ENCODE measurements at regions not wholly inside any gene's neighbourhood (a gene's known extent, or its start where the extent isn't known, plus 50 kb on each side); places are given as distances from the start of the nearest gene placed in this dataset.

DNA sequence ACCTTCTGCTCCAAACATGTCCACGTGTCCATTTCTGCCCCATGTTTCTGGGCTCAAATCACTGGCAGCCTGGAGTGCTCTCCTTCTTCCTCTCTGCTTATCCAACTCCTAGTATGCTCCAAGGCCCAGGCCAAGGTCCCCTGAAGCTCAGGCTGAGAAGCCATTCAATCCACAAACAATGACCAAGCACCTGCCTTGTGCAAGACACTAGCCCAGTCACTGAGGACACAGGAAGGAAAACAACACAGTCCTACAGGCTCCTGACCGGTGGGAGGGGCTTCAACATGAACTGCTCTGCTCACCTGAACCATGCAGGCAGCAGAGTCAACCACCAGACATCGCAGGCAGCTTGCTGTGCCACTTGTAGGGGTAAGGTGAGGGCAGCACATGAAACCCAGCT lies 93.6 kb downstream of the RPL27A start:
- TF ChIP-seq FOXP2 (optimal IDR thresholded peaks at IDR 0.05; ENCODE audit: borderline replicate concordance, extremely low read depth, extremely low read length, insufficient read depth): no peak
- no peak for TF ChIP-seq TAF1 (IDR thresholded peaks at IDR 0.05; ENCODE audit: borderline replicate concordance, insufficient read depth, low read length)
- no peak for TF ChIP-seq POLR2AphosphoS5 (IDR thresholded peaks at IDR 0.05; ENCODE audit: low read depth, low read length)
- TF ChIP-seq, protein P1, sequence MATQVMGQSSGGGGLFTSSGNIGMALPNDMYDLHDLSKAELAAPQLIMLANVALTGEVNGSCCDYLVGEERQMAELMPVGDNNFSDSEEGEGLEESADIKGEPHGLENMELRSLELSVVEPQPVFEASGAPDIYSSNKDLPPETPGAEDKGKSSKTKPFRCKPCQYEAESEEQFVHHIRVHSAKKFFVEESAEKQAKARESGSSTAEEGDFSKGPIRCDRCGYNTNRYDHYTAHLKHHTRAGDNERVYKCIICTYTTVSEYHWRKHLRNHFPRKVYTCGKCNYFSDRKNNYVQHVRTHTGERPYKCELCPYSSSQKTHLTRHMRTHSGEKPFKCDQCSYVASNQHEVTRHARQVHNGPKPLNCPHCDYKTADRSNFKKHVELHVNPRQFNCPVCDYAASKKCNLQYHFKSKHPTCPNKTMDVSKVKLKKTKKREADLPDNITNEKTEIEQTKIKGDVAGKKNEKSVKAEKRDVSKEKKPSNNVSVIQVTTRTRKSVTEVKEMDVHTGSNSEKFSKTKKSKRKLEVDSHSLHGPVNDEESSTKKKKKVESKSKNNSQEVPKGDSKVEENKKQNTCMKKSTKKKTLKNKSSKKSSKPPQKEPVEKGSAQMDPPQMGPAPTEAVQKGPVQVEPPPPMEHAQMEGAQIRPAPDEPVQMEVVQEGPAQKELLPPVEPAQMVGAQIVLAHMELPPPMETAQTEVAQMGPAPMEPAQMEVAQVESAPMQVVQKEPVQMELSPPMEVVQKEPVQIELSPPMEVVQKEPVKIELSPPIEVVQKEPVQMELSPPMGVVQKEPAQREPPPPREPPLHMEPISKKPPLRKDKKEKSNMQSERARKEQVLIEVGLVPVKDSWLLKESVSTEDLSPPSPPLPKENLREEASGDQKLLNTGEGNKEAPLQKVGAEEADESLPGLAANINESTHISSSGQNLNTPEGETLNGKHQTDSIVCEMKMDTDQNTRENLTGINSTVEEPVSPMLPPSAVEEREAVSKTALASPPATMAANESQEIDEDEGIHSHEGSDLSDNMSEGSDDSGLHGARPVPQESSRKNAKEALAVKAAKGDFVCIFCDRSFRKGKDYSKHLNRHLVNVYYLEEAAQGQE (IDR thresholded peaks at IDR 0.05; ENCODE audit: insufficient read depth in 1 of 2, low read depth in 2 of 2, low read length in 2 of 2): no peak
- no peak for TF ChIP-seq SIN3A (IDR thresholded peaks at IDR 0.05; ENCODE audit: borderline replicate concordance, insufficient read depth, low read length)

DNA sequence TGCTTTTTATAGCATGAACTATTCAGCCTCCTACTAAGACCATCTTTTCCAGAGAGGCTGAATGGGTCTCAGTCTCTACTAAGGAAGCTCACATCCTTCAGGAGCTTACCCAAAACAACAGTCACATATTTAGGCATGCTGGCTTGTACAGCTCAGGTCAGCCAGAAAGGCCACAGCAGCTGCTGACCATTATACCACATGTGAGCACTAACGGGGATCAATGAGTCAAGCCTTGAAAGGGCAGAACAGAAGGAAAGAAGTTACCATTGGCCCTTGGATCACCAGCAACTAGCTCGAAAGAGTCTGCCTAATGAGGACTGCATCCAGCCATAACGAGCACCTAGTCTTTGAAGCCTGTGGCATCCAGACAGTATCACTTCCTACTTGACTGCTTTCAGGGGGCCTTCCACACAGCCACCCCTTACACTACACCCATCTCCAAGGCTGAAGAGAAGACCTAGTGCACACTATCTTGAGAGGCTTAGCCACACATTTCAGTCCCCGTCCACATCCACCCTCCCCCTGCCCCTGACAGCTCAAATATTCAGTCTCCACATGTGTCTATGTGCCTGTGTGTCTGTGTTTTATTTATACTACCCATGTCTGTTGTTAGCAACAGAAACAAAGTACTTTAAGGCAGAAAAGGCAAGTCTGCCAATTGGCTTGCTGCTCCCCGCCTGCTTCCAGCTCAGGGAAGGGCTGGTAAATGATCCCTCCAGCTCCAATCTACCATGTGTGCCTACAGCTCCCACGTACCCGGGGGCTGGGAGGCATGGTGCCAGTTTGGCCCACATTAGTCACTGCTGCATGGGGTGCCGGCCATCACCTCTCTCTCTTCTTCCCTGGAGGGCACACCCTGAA lies 95.5 kb downstream of the RPL27A start:
- TF ChIP-seq TAF1 (IDR thresholded peaks at IDR 0.05; ENCODE audit: borderline replicate concordance, insufficient read depth, low read length) (no peak), POLR2AphosphoS5 (IDR thresholded peaks at IDR 0.05; ENCODE audit: low read depth, low read length) (no peak), FOXP2 (optimal IDR thresholded peaks at IDR 0.05; ENCODE audit: borderline replicate concordance, extremely low read depth, extremely low read length, insufficient read depth) (no peak), SIN3A (IDR thresholded peaks at IDR 0.05; ENCODE audit: borderline replicate concordance, insufficient read depth, low read length) (no peak)
- TF ChIP-seq, protein P1 (IDR thresholded peaks at IDR 0.05; ENCODE audit: insufficient read depth in 1 of 2, low read depth in 2 of 2, low read length in 2 of 2): no peak

DNA sequence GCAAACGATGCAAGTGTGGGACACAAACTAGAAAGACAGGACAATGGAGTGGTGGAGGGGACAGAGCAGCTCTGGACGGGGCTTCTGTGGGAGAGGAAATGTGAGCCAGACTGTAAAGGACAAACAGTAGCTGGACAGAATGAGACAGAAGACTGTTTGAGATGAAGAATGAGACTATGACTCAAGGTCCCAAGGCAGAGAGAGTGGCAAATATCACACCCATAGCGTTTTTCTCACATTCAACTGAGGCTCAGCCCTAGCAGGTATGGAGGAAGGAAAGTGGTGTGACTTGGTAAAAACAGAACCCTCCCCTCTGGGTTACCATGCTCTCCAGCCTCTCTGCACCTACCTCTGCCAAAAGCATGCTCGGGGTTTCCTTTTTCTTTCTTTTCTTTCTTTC lies 96.5 kb downstream of the RPL27A start:
- no peak for TF ChIP-seq POLR2AphosphoS5 (IDR thresholded peaks at IDR 0.05; ENCODE audit: low read depth, low read length)
- no peak for TF ChIP-seq FOXP2 (optimal IDR thresholded peaks at IDR 0.05; ENCODE audit: borderline replicate concordance, extremely low read depth, extremely low read length, insufficient read depth)
- TF ChIP-seq TAF1 (IDR thresholded peaks at IDR 0.05; ENCODE audit: borderline replicate concordance, insufficient read depth, low read length): no peak
- TF ChIP-seq, protein P1 (IDR thresholded peaks at IDR 0.05; ENCODE audit: insufficient read depth in 1 of 2, low read depth in 2 of 2, low read length in 2 of 2): no peak
- no peak for TF ChIP-seq SIN3A (IDR thresholded peaks at IDR 0.05; ENCODE audit: borderline replicate concordance, insufficient read depth, low read length)

DNA sequence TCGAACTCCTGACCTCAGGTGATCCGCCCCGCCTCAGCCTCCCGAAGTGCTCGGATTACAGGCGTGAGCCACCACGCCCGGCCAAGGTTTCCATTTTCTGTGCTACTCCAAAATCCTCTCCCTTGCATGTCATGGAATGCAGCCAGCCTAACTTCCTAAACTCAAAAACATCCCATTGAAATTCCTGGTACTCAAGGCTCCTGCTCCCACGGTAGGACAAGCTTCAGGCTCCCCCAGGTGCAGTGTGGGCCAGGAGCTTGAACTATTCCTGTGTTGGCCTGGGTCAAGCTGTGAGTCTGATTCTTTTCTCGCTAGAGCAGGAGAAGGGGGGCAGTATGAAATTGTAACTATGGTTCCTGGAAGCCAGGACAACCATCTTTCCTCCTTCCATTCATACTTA lies 97.1 kb downstream of the RPL27A start:
- TF ChIP-seq SIN3A (IDR thresholded peaks at IDR 0.05; ENCODE audit: borderline replicate concordance, insufficient read depth, low read length): no peak
- no peak for TF ChIP-seq POLR2AphosphoS5 (IDR thresholded peaks at IDR 0.05; ENCODE audit: low read depth, low read length)
- no peak for TF ChIP-seq FOXP2 (optimal IDR thresholded peaks at IDR 0.05; ENCODE audit: borderline replicate concordance, extremely low read depth, extremely low read length, insufficient read depth)
- no peak for TF ChIP-seq TAF1 (IDR thresholded peaks at IDR 0.05; ENCODE audit: borderline replicate concordance, insufficient read depth, low read length)
- TF ChIP-seq, protein P1 (IDR thresholded peaks at IDR 0.05; ENCODE audit: insufficient read depth in 1 of 2, low read depth in 2 of 2, low read length in 2 of 2): no peak
